A549 (cell line): ENCODE measurements at regions not wholly inside any gene's neighbourhood (a gene's known extent, or its start where the extent isn't known, plus 50 kb on each side); places are given as distances from the start of the nearest gene placed in this dataset.

ENCODE experiments used
- ATAC-seq, 2 experiments: fragments of 200-7000 bp in 1 of 2; fragments of >200 bp in 1 of 2; cut with Nextera tagmentation in 1 of 2; cut with Tn5 transposase in 1 of 2; 3 replicates each; pipeline versions ENCODE4 v1.8.0 to v1.9.1; 2018 to 2020; ENCODE audit warnings: mild to moderate bottlenecking in 1 of 2, moderate library complexity in 1 of 2
- CTCF ChIA-PET: fragments of 300-600 bp; sonication (Branson Sonifier 250); formaldehyde crosslinking; extraction: SDS; loops from one replicate; lab custom pipeline; 2021; ENCODE audit warnings: antibody characterized with exemption, inconsistent platforms; lab: Yijun Ruan, JAX
- POLR2A ChIA-PET: fragments of 350-600 bp; formaldehyde crosslinking; extraction: SDS; loops from one replicate; lab custom pipeline; 2021; ENCODE audit warnings: antibody characterized with exemption, inconsistent platforms; lab: Yijun Ruan, JAX
- DNase-seq, 2 experiments: peaks; one replicate each; pipeline versions ENCODE4 v3.0.0 to v3.0.0-alpha.2; 2011 to 2016; ENCODE audit warnings: low read depth in 1 of 2, low spot score in 1 of 2
- FAIRE-seq: peaks from 2 replicates; lab custom pipeline; 2011; peaks lifted over from hg19 to GRCh38; lab: Jason Lieb, UNC
- H3K27ac ChIP-seq, 2 experiments: fragments of >200 bp; sonication (Bioruptor Twin); formaldehyde crosslinking; 3 replicates each; pipeline ENCODE4 v1.5.1; 2016 to 2017
- H3K4me1 ChIP-seq: fragments of >200 bp; sonication (Bioruptor Twin); formaldehyde crosslinking; 3 replicates; pipeline ENCODE4 v1.6.1; 2016
- H3K4me2 ChIP-seq: fragments of >200 bp; sonication (Bioruptor Twin); formaldehyde crosslinking; 3 replicates; pipeline ENCODE4 v1.6.1; 2016
- H3K4me3 ChIP-seq: fragments of >200 bp; sonication (Bioruptor Twin); formaldehyde crosslinking; 3 replicates; pipeline ENCODE4 v1.5.1; 2016
- H3K9me3 ChIP-seq: fragments of >200 bp; sonication (Bioruptor Twin); formaldehyde crosslinking; 3 replicates; pipeline ENCODE4 v1.6.1; 2016
- ATOH8 ChIP-seq: fragments of 250-450 bp; sonication (Bioruptor Pico); IDR thresholded peaks from 2 replicates; pipeline ENCODE4 v1.5.0; 2020; ENCODE audit warnings: low read depth, mild to moderate bottlenecking, moderate library complexity
- BCL3 ChIP-seq: fragments of >200 bp; sonication (Bioruptor Twin); formaldehyde crosslinking; IDR thresholded peaks from 3 replicates; pipeline ENCODE4 v1.6.1; 2016
- CBX2 ChIP-seq: fragments of 200-600 bp; sonication (generic); IDR thresholded peaks from 2 replicates; pipeline ENCODE4 v1.6.1; 2016; ENCODE audit warnings: low read depth, mild to moderate bottlenecking, borderline replicate concordance
- CEBPB ChIP-seq, 2 experiments: fragments of >200 bp in 1 of 2; sonication (Bioruptor Twin) in 1 of 2; formaldehyde crosslinking in 1 of 2; IDR thresholded peaks; 2 replicates each; pipeline ENCODE4 v1.6.1; 2012 to 2016
- CTCF ChIP-seq: fragments of >200 bp; sonication (Bioruptor Twin); formaldehyde crosslinking; IDR thresholded peaks from 3 replicates; pipeline ENCODE4 v1.5.1; 2016
- E2F6 ChIP-seq: IDR thresholded peaks from 2 replicates; pipeline ENCODE4 v1.6.1; 2012; ENCODE audit warnings: low read depth, borderline replicate concordance
- EHF ChIP-seq: fragments of 250-450 bp; sonication (Bioruptor Pico); IDR thresholded peaks from 2 replicates; pipeline ENCODE4 v1.5.0; 2020; ENCODE audit warnings: mild to moderate bottlenecking
- EHMT2 ChIP-seq: fragments of 200-600 bp; sonication (generic); IDR thresholded peaks from 2 replicates; pipeline ENCODE4 v1.6.1; 2016; ENCODE audit warnings: antibody characterized with exemption, low read depth, mild to moderate bottlenecking, moderate library complexity
- FOXS1 ChIP-seq: fragments of 250-450 bp; sonication (Bioruptor Pico); IDR thresholded peaks from 2 replicates; pipeline ENCODE4 v1.5.0; 2020; ENCODE audit warnings: mild to moderate bottlenecking, moderate library complexity
- HES2 ChIP-seq: fragments of >200 bp; sonication (Bioruptor Twin); formaldehyde crosslinking; IDR thresholded peaks from 2 replicates; pipeline ENCODE4 v1.6.1; 2016
- HOXA7 ChIP-seq: fragments of 250-450 bp; sonication (Bioruptor Pico); IDR thresholded peaks from 2 replicates; pipeline ENCODE4 v1.5.0; 2020; ENCODE audit warnings: mild to moderate bottlenecking, moderate library complexity
- JUN ChIP-seq, 2 experiments: fragments of >200 bp; sonication (Bioruptor Twin); formaldehyde crosslinking; IDR thresholded peaks; 2 replicates in 1 of 2; 3 replicates in 1 of 2; pipeline ENCODE4 v1.6.1; 2016 to 2017
- KDM5A ChIP-seq: fragments of 200-600 bp; sonication (generic); IDR thresholded peaks from 2 replicates; pipeline ENCODE4 v1.6.1; 2016; ENCODE audit warnings: antibody characterized with exemption, mild to moderate bottlenecking
- NFE2L2 ChIP-seq: fragments of 150-350 bp; conservative IDR thresholded peaks from 2 replicates; pipeline ENCODE4 v1.6.1; 2014; ENCODE audit warnings: low read length
- NPAS2 ChIP-seq: fragments of 250-450 bp; sonication (Bioruptor Pico); IDR thresholded peaks from 2 replicates; pipeline ENCODE4 v1.8.0; 2022; ENCODE audit warnings: mild to moderate bottlenecking, moderate library complexity, borderline replicate concordance
- PBX3 ChIP-seq: IDR thresholded peaks from 2 replicates; pipeline ENCODE4 v1.6.1; 2012
- RCOR1 ChIP-seq: fragments of 150-350 bp; IDR thresholded peaks from 2 replicates; pipeline ENCODE4 v1.6.1; 2014; ENCODE audit warnings: antibody characterized with exemption, low read length, low read depth
- REST ChIP-seq: fragments of 200-600 bp; sonication (generic); IDR thresholded peaks from 2 replicates; pipeline ENCODE4 v1.6.1; 2016; ENCODE audit warnings: antibody characterized with exemption, mild to moderate bottlenecking, moderate library complexity
- RFX5 ChIP-seq: fragments of 450-650 bp; IDR thresholded peaks from 2 replicates; pipeline ENCODE4 v1.7.1; 2014; ENCODE audit warnings: antibody characterized with exemption, mild to moderate bottlenecking, moderate library complexity
- RNF2 ChIP-seq: fragments of 200-600 bp; sonication (generic); IDR thresholded peaks from 2 replicates; pipeline ENCODE4 v1.6.1; 2016; ENCODE audit warnings: low read depth, mild to moderate bottlenecking, antibody characterized with exemption, moderate library complexity, borderline replicate concordance
- TFCP2L1 ChIP-seq: fragments of 250-450 bp; sonication (Bioruptor Pico); IDR thresholded peaks from 2 replicates; pipeline ENCODE4 v1.5.0; 2021; ENCODE audit warnings: mild to moderate bottlenecking
- TP53 ChIP-seq: fragments of 250-450 bp; sonication (Bioruptor Pico); IDR thresholded peaks from 2 replicates; pipeline ENCODE4 v1.5.0; 2021; ENCODE audit warnings: mild to moderate bottlenecking, moderate library complexity
- WGBS: methylation state at CpG from one replicate; pipeline ENCODE4 v1.1.6; 2017; ENCODE audit errors: missing lambda C conversion rate; 5-methylcytosine and 5-hydroxymethylcytosine counted together

GRCh38 chr3:25883492-25883891, 93.6 kb downstream of the OXSM start:
- Histone ChIP-seq H3K4me1 (no peaks in the 10 kb centered on the region), H3K27ac (no peak overlapping the region), H3K9me3 (no peaks in the 10 kb centered on the region), H3K4me2 (no peak overlapping the region), H3K4me3 (no peak overlapping the region)
- TF ChIP-seq EHMT2 (no peak), CTCF (no peak), TFCP2L1 (no peak), RCOR1 (no peak), JUN (IDR thresholded peaks at IDR 0.05) (no peak), PBX3 (no peak), BCL3 (no peak), FOXS1 (CRISPR knock-in tag) (no peak), E2F6 (no peak), CBX2 (no peak), REST (no peak), RFX5 (no peak), HES2 (no peak), ATOH8 (CRISPR knock-in tag) (no peak)
- ATAC-seq = no peak
- FAIRE-seq = no peak
- WGBS = 97% methylated on average over 1 of the region's 1 CpG
- ChIA-PET POLR2A (no interaction called here), CTCF (no interaction called here)
- DNase-seq = no peak

- no peak overlapping the region for H3K4me2 ChIP-seq
- ChIA-PET POLR2A (no interaction called here), CTCF (interaction anchor here (0.6 to 1.4 kb wide), 2 partner anchors 13 to 828 kb away, joined by 3 read pairs; no protein-coding TSS in a partner anchor)
- no peaks in the 10 kb centered on the region for H3K4me1 ChIP-seq
- no peak overlapping the region for H3K27ac ChIP-seq
- no peak for TF ChIP-seq HOXA7
- no peak for TF ChIP-seq TP53
- TF ChIP-seq EHMT2 = no peak
- no peak for TF ChIP-seq REST
- no peak for TF ChIP-seq PBX3
- no peak for TF ChIP-seq KDM5A
- TF ChIP-seq RNF2 = no peak
- no peak for TF ChIP-seq CEBPB (IDR thresholded peaks at IDR 0.05)
- TF ChIP-seq EHF = no peak
- TF ChIP-seq NPAS2 = no peak
- TF ChIP-seq NFE2L2 = no peak
- WGBS = 75% methylated on average over 2 of the region's 2 CpGs
- H3K9me3 ChIP-seq = no peaks in the 10 kb centered on the region
- FAIRE-seq (no peak), DNase-seq (no peak), ATAC-seq (no peak)
- H3K4me3 ChIP-seq = no peak overlapping the region
Observed at GRCh38 chr3:25884981-25885380, 95.1 kb downstream of the OXSM start.
